ENCODE measurements at regions not wholly inside any gene's neighbourhood (a gene's known extent, or its start where the extent isn't known, plus 50 kb on each side); places are given as distances from the start of the nearest gene placed in this dataset.

DNA sequence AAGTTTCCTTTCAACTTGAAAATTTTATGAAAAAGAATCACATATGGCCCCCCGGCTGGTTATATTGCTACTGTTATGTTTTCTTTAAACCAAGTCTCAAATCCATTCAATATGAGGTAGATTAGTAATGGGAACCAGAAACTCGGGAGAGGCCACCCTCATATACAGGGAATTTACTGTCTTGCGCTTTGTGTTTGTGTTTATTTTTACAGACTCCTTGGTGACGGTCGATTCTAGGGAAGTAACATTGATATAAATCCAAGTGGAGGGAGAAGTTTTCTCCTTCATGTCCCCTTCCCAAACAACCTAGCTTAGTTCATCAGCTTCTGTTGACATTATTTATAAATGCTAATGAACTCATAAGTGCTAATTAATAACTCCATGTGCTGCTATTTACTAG is 163.5 kb upstream of the LMO4 start:
- Histone ChIP-seq H3K9me3 (ENCODE audit: control insufficient read depth in 2 of 2, low read length in 2 of 2) (no peaks in the 10 kb centered on the region), H3K4me1 (ENCODE audit: control insufficient read depth, insufficient read depth, low read length, poor library complexity, severe bottlenecking) (no peaks in the 10 kb centered on the region), H3K27ac (ENCODE audit: insufficient read depth, low read length, poor library complexity, severe bottlenecking) (no peak overlapping the region), H3K4me3 (ENCODE audit: low read depth, low read length) (no peak overlapping the region), H3K27me3 (ENCODE audit: control insufficient read depth, insufficient read depth, low read length) (peaks cover 1% of the 10 kb centered on the region), H3K36me3 (ENCODE audit: control insufficient read depth, insufficient read depth, low read length) (no peaks in the 10 kb centered on the region)
- DNase-seq (no peak), ATAC-seq (ENCODE audit: low read depth in 2 of 2) (no peak)
- no peaks in the 10 kb centered on the region for H3K36me3 Mint-ChIP-seq
- H3K27ac Mint-ChIP-seq = no peak overlapping the region
- H3K27me3 Mint-ChIP-seq = peaks cover 5% of the 10 kb centered on the region
- peaks cover 0 to 3% (median 0%) of the 10 kb centered on the region in 7 donors for H3K9me3 Mint-ChIP-seq
- H3K4me1 Mint-ChIP-seq = no peaks in the 10 kb centered on the region
- H3K4me3 Mint-ChIP-seq = no peak overlapping the region

DNA sequence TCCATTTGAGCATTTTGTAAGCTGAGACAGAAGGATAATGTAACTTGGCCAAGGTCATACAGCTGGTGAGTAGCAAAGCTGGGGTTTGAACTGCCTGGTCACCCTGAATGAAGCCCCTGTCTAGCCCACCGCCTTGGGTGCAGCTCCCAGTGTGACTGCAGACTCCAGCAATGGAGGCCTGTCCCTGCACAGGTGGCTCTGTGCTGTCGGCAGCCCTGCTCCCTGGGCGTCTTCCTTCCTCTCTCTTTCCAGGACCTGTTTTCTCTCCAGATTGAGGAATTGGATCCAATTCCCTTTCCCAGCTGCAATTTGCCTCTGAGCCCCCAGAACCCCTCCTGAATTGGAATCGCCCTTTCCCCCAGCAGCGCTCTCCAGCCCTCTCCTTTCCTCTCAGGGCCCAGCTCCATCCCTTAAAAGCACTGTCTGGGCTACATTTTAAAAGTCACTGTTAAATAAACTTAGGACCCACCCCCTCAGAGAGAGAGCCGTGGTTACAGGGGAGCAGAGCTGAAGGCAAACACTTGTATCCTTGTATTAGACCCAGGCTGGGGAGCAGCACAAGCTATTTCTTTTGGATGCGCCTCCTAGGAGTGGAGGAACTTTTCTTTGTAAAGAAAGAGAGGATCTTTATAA is 161.4 kb upstream of the LMO4 start:
- H3K9me3 Mint-ChIP-seq = peaks cover 0 to 3% (median 0%) of the 10 kb centered on the region in 7 donors
- H3K4me1 Mint-ChIP-seq = no peaks in the 10 kb centered on the region
- DNase-seq (no peak), ATAC-seq (ENCODE audit: low read depth in 2 of 2) (no peak)
- Histone ChIP-seq H3K9me3 (ENCODE audit: control insufficient read depth in 2 of 2, low read length in 2 of 2) (no peaks in the 10 kb centered on the region), H3K36me3 (ENCODE audit: control insufficient read depth, insufficient read depth, low read length) (no peaks in the 10 kb centered on the region), H3K27ac (ENCODE audit: insufficient read depth, low read length, poor library complexity, severe bottlenecking) (no peak overlapping the region), H3K4me1 (ENCODE audit: control insufficient read depth, insufficient read depth, low read length, poor library complexity, severe bottlenecking) (no peaks in the 10 kb centered on the region), H3K27me3 (ENCODE audit: control insufficient read depth, insufficient read depth, low read length) (peaks cover 3% of the 10 kb centered on the region), H3K4me3 (ENCODE audit: low read depth, low read length) (no peak overlapping the region)
- no peaks in the 10 kb centered on the region for H3K36me3 Mint-ChIP-seq
- H3K27ac Mint-ChIP-seq = no peak overlapping the region
- H3K27me3 Mint-ChIP-seq = peaks cover 5% of the 10 kb centered on the region
- H3K4me3 Mint-ChIP-seq = no peak overlapping the region

DNA sequence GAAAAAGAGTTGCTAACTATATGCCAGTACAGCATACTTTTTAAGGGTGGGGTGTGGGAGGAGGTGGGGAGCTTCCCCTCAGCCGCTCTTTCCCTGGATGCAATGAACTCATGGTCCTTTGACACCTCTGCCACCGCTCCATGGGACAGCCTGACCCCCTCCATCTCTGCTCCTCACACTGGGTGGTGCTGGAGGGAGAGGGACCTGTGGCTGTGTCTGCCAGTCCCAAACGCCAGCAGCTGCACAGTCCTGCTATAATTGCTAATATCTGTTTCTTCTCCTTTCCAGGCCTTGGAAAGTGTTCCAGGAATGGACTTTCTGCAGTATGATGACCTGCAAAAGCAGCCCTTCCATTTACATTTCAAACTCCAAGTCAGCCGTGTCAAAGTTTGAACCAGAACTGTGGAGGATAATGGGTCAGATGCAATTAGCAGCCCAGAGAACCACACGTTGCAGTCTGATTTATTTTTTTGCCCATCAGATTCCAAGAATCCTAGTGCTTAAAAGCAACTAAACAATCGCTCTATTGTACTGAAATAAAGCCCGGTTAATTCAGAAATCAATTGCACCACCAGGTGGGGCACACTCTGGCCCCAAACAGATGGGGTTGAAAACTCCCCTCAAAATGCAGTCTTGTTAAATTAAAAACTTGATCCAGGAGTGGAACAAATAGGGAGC is 160.7 kb upstream of the LMO4 start:
- Mint-ChIP-seq H3K4me1 (no peaks in the 10 kb centered on the region), H3K27ac (no peak overlapping the region), H3K36me3 (no peaks in the 10 kb centered on the region), H3K4me3 (no peak overlapping the region), H3K27me3 (peaks cover 5% of the 10 kb centered on the region), H3K9me3 (peaks cover 0 to 2% (median 0%) of the 10 kb centered on the region in 7 donors)
- H3K4me1 ChIP-seq (ENCODE audit: control insufficient read depth, insufficient read depth, low read length, poor library complexity, severe bottlenecking) = no peaks in the 10 kb centered on the region
- H3K27me3 ChIP-seq (ENCODE audit: control insufficient read depth, insufficient read depth, low read length) = peaks cover 3% of the 10 kb centered on the region
- H3K27ac ChIP-seq (ENCODE audit: insufficient read depth, low read length, poor library complexity, severe bottlenecking) = no peak overlapping the region
- DNase-seq (no peak), ATAC-seq (ENCODE audit: low read depth in 2 of 2) (no peak)
- H3K36me3 ChIP-seq (ENCODE audit: control insufficient read depth, insufficient read depth, low read length) = no peaks in the 10 kb centered on the region
- no peaks in the 10 kb centered on the region for H3K9me3 ChIP-seq (ENCODE audit: control insufficient read depth in 2 of 2, low read length in 2 of 2)
- no peak overlapping the region for H3K4me3 ChIP-seq (ENCODE audit: low read depth, low read length)

DNA sequence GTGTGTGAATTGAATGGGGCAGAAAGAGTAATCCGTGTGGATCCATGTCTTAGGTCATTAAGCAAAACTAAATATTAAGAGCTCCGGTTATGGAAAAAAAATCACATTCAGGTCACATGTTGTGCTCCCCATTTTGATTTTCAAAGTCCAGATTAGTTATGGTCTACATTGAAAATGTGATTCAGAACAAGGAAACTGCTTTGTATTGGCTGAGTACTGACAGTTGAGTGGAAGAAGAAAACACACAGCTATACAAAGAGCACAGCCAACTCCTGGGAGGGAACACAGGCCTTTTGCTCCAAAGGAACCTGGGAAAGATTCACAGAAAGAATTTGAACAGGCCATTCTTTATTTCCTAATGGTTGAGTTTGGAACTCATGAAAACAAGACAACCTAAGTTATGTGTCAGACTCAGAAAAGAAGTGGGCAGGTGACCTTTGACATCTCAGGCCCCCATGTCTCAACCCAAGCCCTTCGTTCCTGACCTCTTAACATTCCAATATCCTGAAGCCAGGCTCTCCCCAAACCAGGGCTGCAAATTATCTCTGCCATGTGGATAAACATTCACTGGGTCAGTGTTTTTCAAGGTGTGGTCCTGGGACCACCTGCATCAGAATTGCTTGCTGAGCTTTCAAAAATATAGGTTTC is 159.3 kb upstream of the LMO4 start:
- ATAC-seq (ENCODE audit: low read depth in 2 of 2) (no peak), DNase-seq (no peak)
- Mint-ChIP-seq H3K4me1 (no peaks in the 10 kb centered on the region), H3K4me3 (no peak overlapping the region), H3K27ac (no peak overlapping the region), H3K9me3 (peaks cover 0 to 4% (median 0%) of the 10 kb centered on the region in 7 donors), H3K27me3 (peaks cover 5% of the 10 kb centered on the region), H3K36me3 (no peaks in the 10 kb centered on the region)
- H3K36me3 ChIP-seq (ENCODE audit: control insufficient read depth, insufficient read depth, low read length) = no peaks in the 10 kb centered on the region
- H3K27me3 ChIP-seq (ENCODE audit: control insufficient read depth, insufficient read depth, low read length) = peaks cover 5% of the 10 kb centered on the region
- no peak overlapping the region for H3K4me3 ChIP-seq (ENCODE audit: low read depth, low read length)
- no peak overlapping the region for H3K27ac ChIP-seq (ENCODE audit: insufficient read depth, low read length, poor library complexity, severe bottlenecking)
- H3K4me1 ChIP-seq (ENCODE audit: control insufficient read depth, insufficient read depth, low read length, poor library complexity, severe bottlenecking) = no peaks in the 10 kb centered on the region
- no peaks in the 10 kb centered on the region for H3K9me3 ChIP-seq (ENCODE audit: control insufficient read depth in 2 of 2, low read length in 2 of 2)

DNA sequence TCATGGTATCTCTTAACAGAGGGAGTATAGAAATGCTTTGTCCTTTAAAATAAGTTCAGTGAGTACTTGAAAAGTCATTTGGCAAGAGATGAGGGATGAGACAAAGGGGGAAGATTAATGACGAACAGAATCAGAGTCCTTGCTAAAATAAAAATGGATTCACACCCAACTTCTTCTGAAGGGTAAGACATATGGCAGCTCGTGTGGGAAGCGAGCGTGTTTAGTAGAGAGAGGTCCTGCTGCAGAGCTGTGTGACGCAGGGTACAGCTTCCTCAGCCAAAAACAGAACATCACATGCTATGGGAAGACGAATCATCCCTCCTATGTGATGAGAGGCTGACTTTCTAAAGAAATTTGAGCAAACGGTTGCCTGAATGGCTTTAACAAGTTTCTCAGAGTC is 158.5 kb upstream of the LMO4 start:
- DNase-seq (no peak), ATAC-seq (ENCODE audit: low read depth in 2 of 2) (no peak)
- Histone ChIP-seq H3K36me3 (ENCODE audit: control insufficient read depth, insufficient read depth, low read length) (no peaks in the 10 kb centered on the region), H3K27ac (ENCODE audit: insufficient read depth, low read length, poor library complexity, severe bottlenecking) (no peak overlapping the region), H3K27me3 (ENCODE audit: control insufficient read depth, insufficient read depth, low read length) (peaks cover 5% of the 10 kb centered on the region), H3K4me3 (ENCODE audit: low read depth, low read length) (no peak overlapping the region), H3K9me3 (ENCODE audit: control insufficient read depth in 2 of 2, low read length in 2 of 2) (no peaks in the 10 kb centered on the region), H3K4me1 (ENCODE audit: control insufficient read depth, insufficient read depth, low read length, poor library complexity, severe bottlenecking) (no peaks in the 10 kb centered on the region)
- Mint-ChIP-seq H3K4me3 (no peak overlapping the region), H3K9me3 (peaks cover 0 to 4% (median 0%) of the 10 kb centered on the region in 7 donors), H3K4me1 (no peaks in the 10 kb centered on the region), H3K36me3 (no peaks in the 10 kb centered on the region), H3K27me3 (peaks cover 5% of the 10 kb centered on the region), H3K27ac (no peak overlapping the region)

DNA sequence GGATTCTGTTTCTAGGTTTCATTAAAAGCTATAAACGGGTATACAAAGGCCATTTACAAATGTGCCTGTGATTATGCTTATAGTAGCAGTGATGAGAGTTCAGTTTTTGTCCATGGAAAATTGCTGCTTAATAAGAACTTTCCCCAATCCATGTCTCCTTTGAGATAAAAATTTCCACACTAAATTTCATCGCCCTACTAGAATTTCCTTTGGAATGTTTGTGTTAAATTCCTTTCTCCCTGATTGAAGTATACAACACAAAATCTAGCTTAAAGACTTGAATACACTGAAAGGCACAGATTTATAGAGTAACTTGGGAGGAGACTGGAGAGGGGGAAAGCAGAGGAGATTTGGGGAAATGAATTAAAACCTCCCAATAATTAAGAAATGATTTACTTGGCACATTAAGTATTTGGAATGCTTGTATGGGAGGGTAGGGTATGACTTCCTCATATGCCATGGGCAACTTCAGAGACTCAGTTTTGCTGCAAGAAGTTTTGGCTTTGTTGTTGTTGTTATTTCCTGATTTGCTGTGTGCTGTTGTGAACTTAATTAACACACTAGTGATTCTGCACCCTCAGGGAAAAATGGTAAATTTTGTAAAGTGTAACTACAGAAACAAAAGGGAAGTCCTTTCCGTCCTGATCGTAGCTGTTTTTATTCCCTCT is 157.6 kb upstream of the LMO4 start:
- no peaks in the 10 kb centered on the region for H3K9me3 ChIP-seq (ENCODE audit: control insufficient read depth in 2 of 2, low read length in 2 of 2)
- no peak overlapping the region for H3K27ac ChIP-seq (ENCODE audit: insufficient read depth, low read length, poor library complexity, severe bottlenecking)
- no peak overlapping the region for H3K4me3 ChIP-seq (ENCODE audit: low read depth, low read length)
- Mint-ChIP-seq H3K4me1 (no peaks in the 10 kb centered on the region), H3K36me3 (no peaks in the 10 kb centered on the region), H3K4me3 (no peak overlapping the region), H3K27ac (no peak overlapping the region), H3K9me3 (peaks cover 0 to 4% (median 0%) of the 10 kb centered on the region in 7 donors), H3K27me3 (peaks cover 5% of the 10 kb centered on the region)
- H3K36me3 ChIP-seq (ENCODE audit: control insufficient read depth, insufficient read depth, low read length) = no peaks in the 10 kb centered on the region
- DNase-seq (no peak), ATAC-seq (ENCODE audit: low read depth in 2 of 2) (no peak)
- peaks cover 5% of the 10 kb centered on the region for H3K27me3 ChIP-seq (ENCODE audit: control insufficient read depth, insufficient read depth, low read length)
- H3K4me1 ChIP-seq (ENCODE audit: control insufficient read depth, insufficient read depth, low read length, poor library complexity, severe bottlenecking) = no peaks in the 10 kb centered on the region

DNA sequence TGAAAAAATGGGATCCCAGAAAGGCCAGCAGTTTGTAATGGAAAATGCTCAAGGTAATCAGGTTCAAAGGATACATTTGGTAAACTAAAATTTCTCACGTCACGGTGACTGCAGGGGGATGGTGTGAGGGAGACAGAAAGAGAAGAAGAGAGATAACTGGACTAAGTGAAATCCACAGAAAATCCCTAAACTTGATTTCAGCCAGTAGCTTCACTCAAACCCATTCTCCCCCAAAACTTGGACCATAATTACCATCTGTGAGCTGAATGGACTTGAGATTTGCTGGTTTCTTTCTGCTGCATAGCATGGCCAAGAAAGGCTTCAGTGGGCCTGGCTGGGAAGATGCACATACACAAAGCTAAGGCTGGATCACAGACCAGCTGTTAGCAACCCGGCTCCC is 155.4 kb upstream of the LMO4 start:
- Histone ChIP-seq H3K4me3 (ENCODE audit: low read depth, low read length) (no peak overlapping the region), H3K9me3 (ENCODE audit: control insufficient read depth in 2 of 2, low read length in 2 of 2) (no peaks in the 10 kb centered on the region), H3K27me3 (ENCODE audit: control insufficient read depth, insufficient read depth, low read length) (peaks cover 5% of the 10 kb centered on the region), H3K36me3 (ENCODE audit: control insufficient read depth, insufficient read depth, low read length) (no peaks in the 10 kb centered on the region), H3K4me1 (ENCODE audit: control insufficient read depth, insufficient read depth, low read length, poor library complexity, severe bottlenecking) (no peaks in the 10 kb centered on the region), H3K27ac (ENCODE audit: insufficient read depth, low read length, poor library complexity, severe bottlenecking) (no peak overlapping the region)
- Mint-ChIP-seq H3K36me3 (no peaks in the 10 kb centered on the region), H3K9me3 (peaks cover 0 to 4% (median 0%) of the 10 kb centered on the region in 7 donors), H3K27ac (no peak overlapping the region), H3K27me3 (peaks cover 5% of the 10 kb centered on the region), H3K4me3 (no peak overlapping the region), H3K4me1 (no peaks in the 10 kb centered on the region)
- ATAC-seq (ENCODE audit: low read depth in 2 of 2) (no peak), DNase-seq (no peak)
